ENCODE measurements at regions not wholly inside any gene's neighbourhood (a gene's known extent, or its start where the extent isn't known, plus 50 kb on each side); places are given as distances from the start of the nearest gene placed in this dataset.
"Not testable (repeated sequence)": the region's sequence is repeated elsewhere in the genome, so short reads cannot be mapped to it uniquely, and the experiment has no call there.

DNA sequence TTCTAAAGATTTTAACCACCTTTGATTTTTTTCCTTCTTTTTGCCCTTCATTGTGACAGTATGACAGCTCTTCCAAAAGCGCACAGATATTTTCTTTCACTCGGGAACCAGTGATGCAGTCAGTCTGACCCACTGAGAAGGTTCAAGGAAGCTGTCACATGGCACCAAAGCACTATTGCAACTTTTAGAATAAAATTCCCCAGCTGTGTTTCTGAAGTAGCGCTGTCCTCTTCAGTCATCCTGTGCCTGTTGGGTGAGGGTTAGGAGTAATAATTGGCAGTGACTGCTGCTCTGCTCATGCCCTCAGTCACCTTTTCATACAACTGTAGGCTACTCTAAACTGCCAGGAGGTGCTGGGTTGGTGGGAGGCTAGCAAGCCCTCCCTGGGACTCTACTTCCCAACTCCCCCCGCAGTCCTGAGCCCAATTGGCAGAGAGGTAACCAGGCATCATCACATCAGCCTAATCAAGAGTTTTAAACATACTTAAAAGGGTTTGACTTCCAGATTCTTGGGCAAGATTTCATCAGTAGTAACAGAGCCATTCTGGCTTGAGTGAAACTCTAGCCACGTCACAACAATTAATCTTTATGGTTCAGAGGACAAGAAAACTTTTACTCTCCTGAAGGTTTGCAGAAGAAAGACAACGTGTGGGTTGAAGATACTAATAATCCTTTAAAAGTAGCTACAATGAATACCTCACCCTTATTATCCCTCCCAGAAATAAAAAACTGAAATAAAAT is 473.3 kb downstream of the FBXO15 start:
- no peak for DNase-seq

DNA sequence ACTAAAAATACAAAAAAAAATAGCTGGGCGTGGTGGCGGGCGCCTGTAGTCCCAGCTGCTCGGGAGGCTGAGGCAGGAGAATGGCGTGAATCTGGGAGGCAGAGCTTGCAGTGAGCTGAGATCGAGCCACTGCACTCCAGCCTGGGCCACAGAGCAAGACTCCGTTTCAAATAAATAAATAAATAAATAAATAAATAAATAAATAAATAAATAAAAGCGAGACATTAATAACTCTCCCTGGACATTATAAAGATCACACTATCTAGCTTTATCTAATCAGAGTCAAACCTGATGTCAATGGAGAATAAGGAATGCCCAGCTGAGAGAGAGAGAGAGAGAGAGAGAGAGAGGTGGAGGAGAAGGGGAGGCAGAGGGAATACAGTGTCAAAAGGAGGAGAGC is 476.2 kb downstream of the FBXO15 start:
- DNase-seq, result not testable (repeated sequence)

DNA sequence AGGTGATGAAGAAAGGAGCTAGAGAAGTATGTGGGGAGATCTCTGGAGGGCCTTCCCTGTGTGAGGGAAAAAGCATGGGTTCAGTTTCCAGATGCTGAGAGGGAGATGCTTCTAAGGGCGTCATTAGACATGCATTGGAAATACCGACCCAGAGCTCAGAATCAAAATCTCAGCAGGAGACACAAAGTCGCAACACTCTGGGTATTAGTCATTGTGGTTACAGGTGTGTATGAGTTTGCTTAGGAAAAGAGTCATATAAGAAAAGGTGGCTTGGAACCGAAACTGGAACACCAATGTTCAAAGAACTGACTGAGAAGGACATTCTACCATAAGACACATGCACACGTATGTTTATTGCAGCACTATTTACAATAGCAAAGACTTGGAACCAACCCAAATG is 477.1 kb downstream of the FBXO15 start:
- DNase-seq, result no peak

DNA sequence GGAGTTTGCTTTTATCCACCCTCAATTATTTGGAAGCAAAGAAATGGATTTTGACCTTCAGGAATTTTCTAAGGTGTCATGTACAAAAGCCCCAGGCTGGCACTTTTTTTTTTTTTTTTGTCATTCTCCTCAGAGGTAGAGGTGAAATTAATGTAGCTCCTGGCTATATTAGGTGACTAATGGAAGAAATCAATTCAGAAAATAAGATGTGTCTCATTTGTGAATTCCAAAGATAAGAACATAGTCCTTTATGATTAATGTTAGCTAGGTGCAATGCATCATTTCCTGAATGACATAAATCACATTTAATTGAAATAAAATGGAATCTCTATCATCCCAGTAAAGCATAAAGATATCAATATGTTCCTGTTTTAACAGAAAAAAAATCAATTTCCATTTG is 477.6 kb downstream of the FBXO15 start:
- no peak for DNase-seq

DNA sequence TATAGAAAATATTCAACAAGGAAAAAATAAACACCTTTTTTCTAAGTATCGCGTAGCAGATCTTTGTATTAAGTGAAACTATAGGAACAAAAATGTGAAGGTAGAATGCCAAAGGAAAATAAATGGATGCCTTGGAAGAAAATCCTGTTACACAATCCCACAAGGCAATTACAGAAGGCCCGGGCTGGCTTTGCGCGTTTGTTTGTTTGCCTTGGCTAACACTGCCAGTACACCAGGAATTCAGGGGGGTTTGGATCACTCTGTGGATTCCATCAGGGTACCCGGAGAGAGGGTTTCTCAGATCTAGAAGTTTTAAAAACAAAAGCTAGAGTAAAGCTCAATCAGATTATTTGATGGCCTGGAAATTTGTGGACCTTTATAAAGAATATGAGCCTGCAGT is 478.3 kb downstream of the FBXO15 start:
- DNase-seq, result no peak

DNA sequence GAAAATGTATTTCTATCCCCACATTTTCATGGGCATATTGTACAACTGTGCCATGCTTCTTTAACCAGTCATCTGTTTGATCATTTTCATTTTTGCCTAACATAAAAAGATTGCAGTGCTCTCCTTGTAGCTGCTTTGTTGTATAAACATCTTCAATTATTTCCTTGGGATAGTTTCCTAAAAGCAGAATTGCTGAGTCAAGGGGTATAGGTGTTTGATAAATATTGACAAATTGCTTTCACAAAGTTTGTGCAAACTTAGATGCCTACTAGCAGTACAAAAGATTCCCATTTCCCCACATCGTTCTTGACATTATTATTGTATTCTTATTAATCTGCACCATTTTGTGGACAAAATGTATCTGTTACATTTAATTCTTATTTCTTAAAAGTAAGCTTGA is 479.6 kb downstream of the FBXO15 start:
- DNase-seq, result no peak

DNA sequence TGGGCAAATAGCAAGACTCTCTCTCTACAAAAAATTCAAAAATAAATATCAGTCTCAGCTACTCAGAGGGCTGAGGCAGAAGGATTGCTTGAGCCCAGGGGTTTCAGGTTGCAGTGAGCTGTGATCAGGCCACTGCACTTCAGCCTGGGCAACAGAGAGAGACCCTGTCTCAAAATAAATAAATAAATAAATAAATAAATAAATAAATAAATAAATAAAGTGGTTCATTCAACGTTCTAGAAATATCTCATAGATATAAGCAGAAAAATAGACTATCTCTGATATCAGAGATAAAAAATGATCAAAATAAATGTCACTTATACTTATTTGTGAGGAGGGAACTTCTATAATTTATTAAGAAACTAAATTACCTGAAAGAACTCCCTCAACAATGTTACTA is 480.9 kb downstream of the FBXO15 start:
- DNase-seq, result no peak

DNA sequence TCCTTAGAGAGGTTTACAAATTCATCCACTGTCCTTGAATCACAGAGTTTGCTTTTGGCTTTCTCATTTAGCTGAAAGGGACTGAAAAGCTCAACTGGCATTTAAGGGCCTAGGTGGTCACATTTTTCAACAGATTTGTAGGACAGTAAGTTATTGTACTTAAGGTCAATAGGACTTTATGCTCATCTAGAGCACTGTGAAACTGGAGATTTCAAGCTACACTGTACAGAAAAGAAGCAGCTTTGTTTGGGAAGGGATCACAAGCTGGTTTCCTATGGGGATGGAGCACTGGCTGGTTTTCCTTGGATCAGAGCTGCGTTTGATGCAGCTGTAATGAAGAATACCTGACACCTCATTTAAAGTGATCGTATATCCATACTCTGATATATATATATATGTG is 482.7 kb downstream of the FBXO15 start:
- DNase-seq, result no peak

DNA sequence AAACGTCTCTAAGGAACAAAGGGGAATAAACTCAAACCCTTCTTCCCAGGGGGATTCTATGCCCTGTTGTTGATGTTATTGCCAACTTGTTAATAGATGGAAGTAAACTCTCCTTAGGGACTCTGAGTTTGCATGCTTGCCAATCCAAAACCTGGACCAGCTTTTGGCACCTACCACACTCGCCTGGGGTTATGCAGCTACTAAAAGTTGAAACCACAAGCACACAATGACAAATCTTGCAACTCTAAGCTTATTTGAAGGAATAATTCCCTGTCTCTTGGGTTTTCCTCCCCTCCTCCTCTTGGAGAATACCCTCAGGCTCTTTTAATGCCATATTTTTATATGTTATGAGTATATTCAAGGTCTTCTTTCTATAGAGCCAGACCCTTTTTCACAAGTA is 484.1 kb downstream of the FBXO15 start:
- no peak for DNase-seq

DNA sequence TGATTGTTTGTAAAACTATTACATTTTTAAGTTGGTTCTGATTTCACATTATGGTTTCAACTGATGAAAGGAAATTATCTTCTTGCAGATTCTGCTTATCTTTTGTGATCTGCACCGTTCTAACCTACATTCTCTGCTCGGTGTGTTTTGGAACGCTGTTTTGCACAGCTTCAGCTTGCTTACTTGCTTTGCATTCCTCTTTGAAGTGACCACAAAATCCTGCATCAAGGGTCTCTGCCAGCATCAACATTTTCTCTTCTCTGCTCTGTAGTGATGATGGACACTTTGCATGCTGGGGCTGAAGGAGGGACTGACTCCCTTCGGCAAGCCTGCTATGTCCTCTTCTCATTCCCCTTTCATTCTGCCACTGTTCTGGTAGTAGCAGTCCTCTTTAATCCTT is 485.2 kb downstream of the FBXO15 start:
- no peak for DNase-seq

DNA sequence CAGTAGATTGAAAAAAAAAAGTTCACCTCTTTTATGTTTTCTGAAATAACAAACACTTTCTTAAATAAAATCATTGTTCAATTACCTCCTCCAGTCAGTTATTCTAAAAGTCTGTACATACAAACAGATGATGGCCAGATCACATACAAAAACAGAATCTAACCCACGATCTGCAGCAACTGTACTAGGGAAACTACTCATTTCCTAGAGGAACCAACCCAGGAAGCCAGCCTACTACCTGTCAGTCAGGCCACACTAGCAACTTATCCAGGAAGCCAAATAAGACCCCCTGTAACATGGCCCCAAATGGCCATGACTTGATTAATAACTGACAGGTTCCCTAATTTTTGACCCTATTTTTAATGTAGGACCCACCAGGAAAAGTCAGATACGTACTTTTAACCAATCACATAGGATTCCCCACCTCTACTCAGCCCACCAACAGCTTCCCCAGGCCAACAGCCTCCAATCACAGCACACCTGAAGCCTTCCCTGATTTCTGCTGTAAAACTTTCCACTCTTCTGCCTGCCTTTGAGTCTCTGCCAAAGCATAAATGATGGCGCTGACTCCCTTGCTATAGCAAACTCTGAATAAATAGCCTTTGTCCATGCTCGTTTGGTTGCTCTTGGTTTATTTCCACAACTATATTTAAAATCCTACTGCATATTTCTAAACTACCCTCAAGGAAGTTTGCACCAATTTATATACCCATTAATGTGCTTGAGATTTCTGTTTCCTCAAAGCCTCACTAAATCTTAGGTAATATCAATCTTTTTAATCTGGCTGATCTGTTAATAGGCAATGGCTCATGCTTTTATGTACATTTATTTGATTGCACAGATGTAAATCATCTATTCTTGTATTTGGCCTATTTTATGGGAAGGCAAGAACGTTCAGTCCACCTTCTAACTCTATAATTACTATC is 486.4 kb downstream of the FBXO15 start:
- no peak for DNase-seq

DNA sequence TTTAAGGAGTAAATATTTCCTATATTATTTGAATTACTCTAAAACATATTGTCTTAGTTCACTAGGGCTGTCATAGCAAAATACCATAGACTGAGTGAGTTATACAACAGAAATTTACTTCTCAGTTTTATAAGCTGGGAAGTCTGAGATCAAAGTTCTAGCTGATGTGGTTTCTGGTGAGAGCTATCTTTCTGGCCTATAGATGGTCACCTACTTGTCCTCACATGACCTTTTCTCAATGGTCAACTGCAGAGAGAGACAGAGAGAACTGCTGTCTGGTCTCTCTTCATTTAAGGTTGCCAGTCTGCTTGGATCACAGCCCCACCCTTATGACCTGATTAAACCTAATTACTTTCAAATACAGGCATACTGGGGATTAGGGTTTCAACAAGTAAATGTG is 490.9 kb downstream of the FBXO15 start:
- DNase-seq, result no peak

DNA sequence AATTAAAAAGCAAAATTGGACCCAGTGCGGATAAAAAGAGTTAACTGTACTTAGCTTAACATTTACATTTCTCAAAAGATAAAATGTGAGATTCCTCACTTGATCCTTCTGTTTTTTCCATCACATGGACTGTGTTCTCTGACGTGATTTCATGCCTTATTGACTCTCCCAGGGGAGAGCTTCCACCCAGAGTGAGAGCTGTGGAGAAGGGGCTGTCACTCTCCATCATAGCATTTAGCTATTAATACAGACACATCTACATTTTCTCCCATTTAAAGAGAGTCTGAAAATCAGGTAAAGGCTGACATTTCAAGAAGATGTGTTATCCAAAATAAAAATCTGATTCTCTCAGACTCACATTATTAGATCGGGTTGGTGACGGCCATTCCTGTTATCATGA is 493.8 kb downstream of the FBXO15 start:
- no peak for DNase-seq

DNA sequence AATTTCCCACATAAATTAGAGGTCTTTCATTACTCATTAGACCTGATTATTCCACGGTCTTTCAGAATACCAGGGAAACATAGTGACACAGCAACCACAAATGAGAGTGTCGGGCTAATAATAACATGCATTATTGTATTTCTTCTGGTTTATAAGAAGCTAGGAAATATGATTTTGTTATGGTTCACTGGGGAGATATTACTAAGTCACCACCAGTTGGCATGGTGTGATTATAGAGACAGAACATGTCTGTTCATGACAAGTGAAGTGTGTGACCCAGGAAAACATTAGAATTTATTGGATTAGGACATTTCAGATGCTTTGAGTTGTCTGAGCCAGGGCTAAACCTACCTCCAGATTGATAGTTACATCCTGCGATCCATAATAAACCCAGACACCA is 494.4 kb downstream of the FBXO15 start:
- no peak for DNase-seq

DNA sequence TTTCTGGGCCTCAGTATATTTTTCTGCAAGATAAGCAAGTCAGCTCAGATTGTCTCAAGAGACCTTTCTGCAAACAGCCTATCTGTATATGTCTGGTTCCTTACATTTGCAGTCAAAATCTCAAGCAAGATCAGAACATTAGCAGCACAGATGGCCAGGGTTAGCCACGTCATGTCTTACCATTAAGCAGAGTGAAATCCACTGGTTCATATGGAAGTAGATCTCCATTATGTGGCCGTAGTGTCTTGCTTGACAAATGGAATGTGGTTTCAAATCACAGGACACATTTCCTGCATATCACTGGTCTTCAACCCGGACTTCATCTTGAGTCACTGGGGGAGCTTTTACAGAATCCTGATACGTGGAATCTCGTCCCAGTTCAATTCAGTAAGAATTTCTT is 500.2 kb downstream of the FBXO15 start:
- no peak for DNase-seq

DNA sequence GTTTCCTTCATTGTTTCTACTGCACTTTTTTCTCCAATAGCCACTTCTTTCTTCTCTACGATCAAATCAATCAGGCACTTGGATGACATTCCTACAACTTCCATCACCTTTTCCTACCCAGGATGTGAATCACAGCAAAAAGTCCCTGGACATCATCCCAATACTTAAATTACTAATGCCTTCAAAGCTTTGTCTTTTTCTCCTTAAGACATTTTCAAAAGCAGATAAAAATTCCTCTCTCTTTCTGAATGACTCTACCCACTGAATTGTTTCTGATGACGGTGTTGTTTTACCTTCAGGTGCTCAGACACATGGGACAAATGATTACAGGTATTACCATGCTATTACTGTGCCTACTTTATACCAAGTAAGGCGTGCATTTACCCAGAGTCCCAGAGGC is 500.9 kb downstream of the FBXO15 start:
- no peak for DNase-seq

DNA sequence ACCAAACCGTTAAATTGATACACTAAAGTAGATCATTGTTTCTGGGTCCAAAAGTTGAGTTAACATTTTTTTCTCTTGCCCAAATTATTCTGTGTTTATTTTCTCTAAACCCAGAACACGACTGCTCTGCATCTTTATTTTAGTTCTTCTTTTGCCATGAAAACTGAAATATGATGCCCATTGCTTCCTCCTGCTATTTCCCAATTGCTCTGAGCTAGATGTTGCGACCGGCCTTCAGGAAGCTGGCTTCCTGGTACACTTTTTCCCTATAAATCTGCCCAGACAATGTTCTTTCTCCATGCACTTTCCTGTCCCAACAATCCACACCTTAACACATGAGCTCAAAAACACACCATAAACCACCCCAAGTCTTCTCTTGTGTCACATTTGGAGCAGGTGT is 501.4 kb downstream of the FBXO15 start:
- DNase-seq, result no peak

DNA sequence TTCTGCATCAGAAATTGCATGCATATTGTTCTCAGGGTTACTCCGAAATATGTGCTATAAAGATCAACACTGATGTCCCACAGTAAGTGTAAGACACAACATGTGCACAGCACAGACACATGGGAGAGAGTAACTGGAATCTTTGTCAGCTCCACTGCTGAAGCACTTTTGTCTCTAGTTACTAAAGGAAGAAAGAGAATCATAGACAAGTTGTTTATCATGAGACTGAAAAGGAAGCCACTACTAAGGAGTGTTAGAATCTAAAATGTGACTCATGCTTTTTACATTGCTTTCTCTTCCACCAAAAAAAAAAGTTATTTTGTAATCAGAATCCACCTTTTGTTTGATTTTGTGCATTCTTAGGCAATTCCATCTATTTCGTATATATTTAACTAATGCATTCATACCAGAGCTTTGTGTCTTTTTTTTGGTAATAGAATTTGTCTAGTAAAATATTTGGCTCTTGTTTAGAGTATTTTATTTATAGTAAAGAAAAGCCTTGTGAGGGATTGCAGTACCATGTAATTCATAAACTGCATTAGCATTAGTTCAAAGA is 502.4 kb downstream of the FBXO15 start:
- DNase-seq, result no peak

DNA sequence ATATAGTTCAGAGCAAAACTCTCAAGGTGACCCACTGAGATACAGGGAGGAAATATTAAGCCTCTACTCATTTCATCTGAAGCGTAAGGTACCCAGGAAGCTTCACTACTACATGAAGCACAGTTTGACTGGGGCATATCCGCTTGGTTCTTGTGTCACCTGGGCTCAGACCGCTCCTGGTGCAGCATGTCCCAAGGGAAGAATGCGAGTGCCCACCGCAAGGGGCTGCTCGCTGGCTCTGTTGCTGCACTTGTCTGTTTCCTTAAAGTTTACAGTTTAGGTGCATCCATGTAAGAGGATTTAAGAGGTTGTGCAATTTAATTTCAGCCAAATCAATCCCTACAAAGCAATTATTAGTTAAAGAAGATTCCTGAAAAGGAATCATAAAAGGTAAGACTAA is 507.8 kb downstream of the FBXO15 start:
- DNase-seq, result no peak

DNA sequence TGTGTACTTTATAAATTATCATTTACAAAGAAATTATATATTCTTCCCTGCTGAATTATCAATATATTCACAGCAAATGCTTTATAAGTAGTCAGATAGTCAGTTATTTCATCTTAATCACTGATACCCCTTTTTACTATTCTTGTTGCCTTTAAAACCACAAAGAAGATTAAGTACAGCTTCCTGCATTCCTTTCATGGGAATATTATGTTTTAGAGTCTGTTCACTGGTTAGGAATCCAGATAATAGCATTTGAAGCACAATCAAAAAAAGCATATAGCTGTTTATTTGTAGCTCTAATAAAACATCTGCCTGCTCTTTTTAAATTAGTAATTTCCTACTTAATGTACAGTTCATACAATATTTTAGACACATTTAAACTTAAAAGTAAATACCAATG is 508.9 kb downstream of the FBXO15 start:
- DNase-seq, result no peak

DNA sequence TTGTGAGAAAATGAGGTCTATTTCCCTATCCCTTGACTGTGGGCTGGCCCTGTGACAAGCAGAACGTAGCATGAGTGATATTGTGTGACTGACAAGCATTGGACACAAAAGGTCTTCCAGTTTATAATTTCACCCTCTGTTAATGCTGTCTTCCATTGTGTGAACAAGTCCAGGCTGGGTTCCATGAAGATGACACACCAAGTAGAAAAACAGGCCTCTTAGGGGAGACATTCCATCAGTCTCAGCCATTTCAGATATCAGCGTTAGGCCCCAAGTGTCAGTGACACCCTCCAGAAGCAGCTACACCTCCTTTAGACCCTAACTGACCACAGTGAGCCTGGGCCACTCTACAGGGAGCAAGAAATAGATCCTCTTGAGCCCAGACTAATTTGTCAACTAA is 511.3 kb downstream of the FBXO15 start:
- no peak for DNase-seq

DNA sequence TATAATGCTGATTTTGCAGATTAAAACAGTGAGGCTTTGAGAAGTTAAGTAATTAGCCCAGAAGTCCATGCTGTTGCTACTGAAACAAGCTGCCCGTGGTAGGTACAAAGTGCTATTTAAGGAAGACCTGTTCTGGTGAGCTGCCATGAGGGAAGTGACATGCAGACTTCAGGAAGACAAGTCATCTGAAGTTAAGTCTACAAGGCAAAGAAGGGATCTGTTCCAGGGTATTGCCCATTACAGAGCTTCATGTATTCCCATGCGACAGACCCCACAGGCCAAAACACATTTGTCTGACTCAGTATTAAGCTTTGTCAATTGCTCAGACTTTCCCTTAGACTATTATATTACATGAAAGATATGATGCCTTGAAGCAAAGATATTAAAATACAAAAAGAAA is 520.8 kb downstream of the FBXO15 start:
- DNase-seq, result no peak

DNA sequence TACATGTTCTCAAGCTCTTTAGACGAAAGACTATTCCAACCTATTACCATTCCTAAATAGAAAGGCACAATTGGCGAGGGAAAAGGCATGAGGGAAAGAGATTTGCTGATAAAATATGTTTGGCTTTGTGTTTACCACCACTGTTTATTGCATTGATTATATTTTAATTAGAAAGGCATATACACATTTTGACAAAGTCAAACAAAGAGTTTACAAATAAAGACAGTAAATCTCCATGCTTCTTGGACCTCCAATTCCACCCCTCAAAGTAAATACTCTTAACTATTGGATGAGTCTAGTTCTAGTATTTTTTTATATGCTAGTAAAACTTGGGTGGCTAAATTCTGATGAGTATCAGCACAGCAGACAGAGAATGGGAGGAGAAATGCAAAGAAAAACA is 521.4 kb downstream of the FBXO15 start:
- DNase-seq, result no peak

DNA sequence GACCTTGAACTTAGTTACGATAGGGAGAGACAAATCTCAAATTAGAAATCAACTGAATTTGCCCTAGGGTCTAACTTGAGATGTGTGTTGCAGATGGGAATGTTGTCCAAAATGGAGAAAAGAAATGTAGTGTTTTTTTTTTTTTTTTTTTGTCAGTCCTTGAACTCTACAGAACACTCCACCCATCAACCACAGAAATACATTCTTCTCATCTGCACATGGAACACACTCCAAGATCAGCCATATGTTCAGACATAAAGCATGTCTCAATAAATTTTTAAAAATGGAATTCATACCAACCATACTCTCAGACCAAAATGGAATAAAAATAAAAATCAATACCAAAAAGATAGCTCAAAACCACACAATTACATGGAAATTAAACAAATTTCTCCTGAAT is 526.5 kb downstream of the FBXO15 start:
- no peak for DNase-seq
